H9 (cell line): ENCODE measurements at regions not wholly inside any gene's neighbourhood (a gene's known extent, or its start where the extent isn't known, plus 50 kb on each side); places are given as distances from the start of the nearest gene placed in this dataset.
A peak's percentile ranks its signal among the peaks of the same experiment; 100 is the strongest.

Source experiments
- DNase-seq: peaks from one replicate; pipeline ENCODE4 v3.0.0-alpha.2; 2017
- H2AFZ ChIP-seq: one replicate; pipeline ENCODE4 v1.6.1; 2013; ENCODE audit warnings: mild to moderate bottlenecking, low read length, control low read depth, moderate library complexity
- H2AK5ac ChIP-seq: 2 replicates; pipeline ENCODE4 v1.6.1; 2013; ENCODE audit warnings: low read length, control low read depth, mixed read lengths; ENCODE audit not compliant: insufficient read length
- H2BK120ac ChIP-seq: one replicate; pipeline ENCODE4 v1.6.1; 2013; ENCODE audit warnings: low read depth, mild to moderate bottlenecking, low read length, control low read depth, inconsistent platforms; ENCODE audit not compliant: poor library complexity, severe bottlenecking
- H2BK12ac ChIP-seq: 2 replicates; pipeline ENCODE4 v1.6.1; 2013; ENCODE audit warnings: low read length, control low read depth, mixed read lengths, low read depth; ENCODE audit not compliant: insufficient read length
- H2BK15ac ChIP-seq: 2 replicates; pipeline ENCODE4 v1.6.1; 2013; ENCODE audit warnings: low read depth, low read length, control low read depth
- H2BK20ac ChIP-seq: one replicate; pipeline ENCODE4 v1.6.1; 2013; ENCODE audit warnings: low read depth, mild to moderate bottlenecking, low read length, control low read depth, inconsistent platforms; ENCODE audit not compliant: poor library complexity, severe bottlenecking
- H2BK5ac ChIP-seq: 2 replicates; pipeline ENCODE4 v1.6.1; 2013; ENCODE audit warnings: low read length, control low read depth, mixed read lengths; ENCODE audit not compliant: insufficient read length
- H3K14ac ChIP-seq: 2 replicates; pipeline ENCODE4 v1.6.1; 2013; ENCODE audit warnings: low read length, control low read depth; ENCODE audit not compliant: insufficient read depth
- H3K18ac ChIP-seq: 2 replicates; pipeline ENCODE4 v1.6.1; 2013; ENCODE audit warnings: low read depth, mild to moderate bottlenecking, mixed read lengths, low read length, control low read depth; ENCODE audit not compliant: insufficient read length
- H3K23ac ChIP-seq: 2 replicates; pipeline ENCODE4 v1.6.1; 2013; ENCODE audit warnings: low read length, control low read depth, mixed read lengths, low read depth; ENCODE audit not compliant: insufficient read length
- H3K23me2 ChIP-seq: 2 replicates; pipeline ENCODE4 v1.6.1; 2013; ENCODE audit warnings: low read depth, mild to moderate bottlenecking, mixed read lengths, low read length, control low read depth; ENCODE audit not compliant: insufficient read length, poor library complexity, severe bottlenecking
- H3K27ac ChIP-seq: 2 replicates; pipeline ENCODE4 v1.5.1; 2013; ENCODE audit warnings: low read length, control low read depth, mixed read lengths, low read depth; ENCODE audit not compliant: insufficient read length
- H3K27me3 ChIP-seq: 2 replicates; pipeline ENCODE4 v1.6.1; 2013; ENCODE audit warnings: low read length, control low read depth, inconsistent platforms; ENCODE audit not compliant: insufficient read depth
- H3K4ac ChIP-seq: 2 replicates; pipeline ENCODE4 v1.6.1; 2013; ENCODE audit warnings: low read depth, mild to moderate bottlenecking, control low read depth, inconsistent platforms, low read length, moderate library complexity
- H3K4me1 ChIP-seq: 2 replicates; pipeline ENCODE4 v1.6.1; 2013; ENCODE audit warnings: low read length, control low read depth, inconsistent platforms; ENCODE audit not compliant: insufficient read depth
- H3K4me2 ChIP-seq: 2 replicates; pipeline ENCODE4 v1.6.1; 2013; ENCODE audit warnings: low read length, control low read depth, mixed read lengths; ENCODE audit not compliant: insufficient read length, insufficient read depth
- H3K56ac ChIP-seq: 2 replicates; pipeline ENCODE4 v1.6.1; 2013; ENCODE audit warnings: low read depth, mild to moderate bottlenecking, mixed read lengths, low read length, control low read depth; ENCODE audit not compliant: insufficient read length
- H3K79me1 ChIP-seq: 2 replicates; pipeline ENCODE4 v1.6.1; 2013; ENCODE audit warnings: low read depth, mild to moderate bottlenecking, moderate library complexity, low read length, control low read depth, inconsistent platforms; ENCODE audit not compliant: insufficient read depth, poor library complexity, severe bottlenecking
- H3K79me2 ChIP-seq: 2 replicates; pipeline ENCODE4 v1.6.1; 2013; ENCODE audit warnings: low read length, control low read depth, inconsistent platforms; ENCODE audit not compliant: insufficient read depth
- H3K9ac ChIP-seq: 2 replicates; pipeline ENCODE4 v1.6.1; 2013; ENCODE audit warnings: low read length, control low read depth, mixed read lengths; ENCODE audit not compliant: insufficient read length; ENCODE audit errors: extremely low read depth
- H3K9me3 ChIP-seq: one replicate; pipeline ENCODE4 v1.6.1; 2013; ENCODE audit warnings: low read depth, low read length, inconsistent platforms; ENCODE audit not compliant: control insufficient read depth
- H3T11ph ChIP-seq: one replicate; pipeline ENCODE4 v1.6.1; 2013; ENCODE audit warnings: mild to moderate bottlenecking, low read length, control low read depth, inconsistent platforms
- H4K20me1 ChIP-seq: one replicate; pipeline ENCODE4 v1.6.1; 2013; ENCODE audit not compliant: control insufficient read depth, insufficient read length, insufficient read depth
- H4K5ac ChIP-seq: 2 replicates; pipeline ENCODE4 v1.6.1; 2013; ENCODE audit warnings: low read depth, mild to moderate bottlenecking, mixed read lengths, low read length, control low read depth; ENCODE audit not compliant: insufficient read length
- H4K8ac ChIP-seq: replicated peaks from 2 replicates; pipeline ENCODE4 v1.6.1; 2013; ENCODE audit warnings: low read length, control low read depth, mixed read lengths, low read depth; ENCODE audit not compliant: insufficient read length
- H4K91ac ChIP-seq: 2 replicates; pipeline ENCODE4 v1.6.1; 2013; ENCODE audit warnings: low read depth, mild to moderate bottlenecking, moderate library complexity, mixed read lengths, low read length, control low read depth; ENCODE audit not compliant: insufficient read length
- H3K27ac Mint-ChIP-seq, 3 experiments: 2 replicates in 2 of 3; 3 replicates in 1 of 3; pipeline ENCODE4 v1.8.0; 2020 to 2021; ENCODE audit warnings: mixed read lengths in 3 of 3, mild to moderate bottlenecking in 1 of 3, moderate library complexity in 1 of 3
- H3K27me3 Mint-ChIP-seq: 2 replicates; pipeline ENCODE4 v1.8.0; 2021; ENCODE audit warnings: low read depth, mild to moderate bottlenecking, moderate library complexity, mixed read lengths
- H3K36me3 Mint-ChIP-seq, 3 experiments: 2 replicates in 2 of 3; 3 replicates in 1 of 3; pipeline ENCODE4 v1.8.0; 2020 to 2021; ENCODE audit warnings: low read depth in 3 of 3, mixed read lengths in 3 of 3; ENCODE audit not compliant: insufficient read depth in 1 of 3
- H3K4me1 Mint-ChIP-seq, 2 experiments: 2 replicates each; pipeline ENCODE4 v1.8.0; 2020; ENCODE audit warnings: mixed read lengths in 2 of 2
- H3K4me3 Mint-ChIP-seq, 2 experiments: 2 replicates in 1 of 2; 3 replicates in 1 of 2; pipeline ENCODE4 v1.8.0; 2020 to 2021; ENCODE audit warnings: mild to moderate bottlenecking in 2 of 2, mixed read lengths in 2 of 2, moderate library complexity in 1 of 2
- H3K9me3 Mint-ChIP-seq, 2 experiments: 2 replicates in 1 of 2; 3 replicates in 1 of 2; pipeline ENCODE4 v1.8.0; 2020; ENCODE audit warnings: mild to moderate bottlenecking in 2 of 2, mixed read lengths in 2 of 2, moderate library complexity in 1 of 2
- WGBS: extraction: QIAGEN DNeasy Blood & Tissue Kit; methylation state at CpG from one replicate; pipeline ENCODE4 v1.1.7; 2013; ENCODE audit warnings: missing lambda C conversion rate, low lambda C conversion rate, mixed read lengths; ENCODE audit not compliant: insufficient read length; ENCODE audit errors: extremely low coverage; 5-methylcytosine and 5-hydroxymethylcytosine counted together
- TF ChIP-seq, protein P1 (sequence below): fragments of 200-600 bp; sonication (generic); conservative IDR thresholded peaks from 3 replicates; pipeline ENCODE4 v1.8.0; 2021; ENCODE audit warnings: antibody characterized with exemption, mild to moderate bottlenecking

DNA sequence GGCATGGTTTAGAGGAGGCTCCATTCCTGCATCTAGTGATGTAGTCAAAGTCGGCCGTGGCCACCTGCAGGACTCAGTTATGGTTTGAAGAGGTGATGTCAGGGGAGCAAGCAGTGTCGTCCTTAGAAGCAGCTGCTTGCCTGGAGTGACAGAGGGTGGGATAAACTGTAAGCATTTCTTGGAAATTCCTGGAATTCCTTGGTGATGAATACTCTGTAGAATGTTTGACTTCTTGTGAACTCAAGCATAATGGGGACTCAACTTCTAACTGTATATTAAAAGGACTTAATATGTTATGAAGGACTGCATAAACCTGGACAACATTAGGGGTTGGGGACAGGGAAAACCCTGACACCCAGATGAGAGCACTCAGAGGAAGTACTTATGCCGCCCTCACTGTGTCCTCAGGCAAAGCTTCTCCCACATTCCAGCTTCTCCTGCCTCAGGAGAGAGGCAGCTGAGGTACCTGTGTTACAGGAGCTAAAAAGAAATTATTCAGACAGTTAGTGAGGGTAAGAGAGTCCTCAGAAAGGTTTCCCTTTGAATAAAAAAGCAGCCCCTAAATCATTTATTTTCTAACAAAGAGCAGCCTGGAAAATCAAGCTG lies 459.9 kb upstream of the CELF4 start:
- Mint-ChIP-seq H3K9me3 (no peaks in the 10 kb centered on the region), H3K4me3 (no peak overlapping the region), H3K4me1 (peaks cover 9 to 13% of the 10 kb centered on the region in 2 experiments), H3K27me3 (no peaks in the 10 kb centered on the region; the same call in none of the 2 replicates), H3K27ac (no peak overlapping the region), H3K36me3 (peaks cover 0 to 2% (median 0%) of the 10 kb centered on the region in 3 experiments; a peak in 1 of 7 replicates)
- Histone ChIP-seq H2BK5ac (no peak overlapping the region), H3T11ph (no peak overlapping the region), H3K4ac (no peak overlapping the region), H2BK12ac (no peak overlapping the region), H4K91ac (no peak overlapping the region), H4K8ac (no peak overlapping the region), H3K18ac (peak overlapping the region; percentile 34), H3K27ac (no peak overlapping the region), H2AFZ (no peak overlapping the region), H4K20me1 (no peaks in the 10 kb centered on the region), H3K56ac (no peak overlapping the region), H4K5ac (no peak overlapping the region), H3K23ac (no peak overlapping the region), H3K4me2 (no peak overlapping the region), H3K9ac (no peak overlapping the region), H3K79me1 (no peaks in the 10 kb centered on the region), H2AK5ac (no peak overlapping the region), H3K14ac (no peak overlapping the region; the same call in 1 of the 2 replicates), H2BK120ac (no peak overlapping the region), H3K9me3 (no peaks in the 10 kb centered on the region), H2BK20ac (no peak overlapping the region), H3K4me1 (no peaks in the 10 kb centered on the region), H3K27me3 (no peaks in the 10 kb centered on the region), H3K23me2 (no peaks in the 10 kb centered on the region), H3K79me2 (no peaks in the 10 kb centered on the region), H2BK15ac (no peak overlapping the region)
- no CpG with 5 or more reads among the region's 4 CpGs for WGBS
- no peak for DNase-seq
- TF ChIP-seq, protein P1, sequence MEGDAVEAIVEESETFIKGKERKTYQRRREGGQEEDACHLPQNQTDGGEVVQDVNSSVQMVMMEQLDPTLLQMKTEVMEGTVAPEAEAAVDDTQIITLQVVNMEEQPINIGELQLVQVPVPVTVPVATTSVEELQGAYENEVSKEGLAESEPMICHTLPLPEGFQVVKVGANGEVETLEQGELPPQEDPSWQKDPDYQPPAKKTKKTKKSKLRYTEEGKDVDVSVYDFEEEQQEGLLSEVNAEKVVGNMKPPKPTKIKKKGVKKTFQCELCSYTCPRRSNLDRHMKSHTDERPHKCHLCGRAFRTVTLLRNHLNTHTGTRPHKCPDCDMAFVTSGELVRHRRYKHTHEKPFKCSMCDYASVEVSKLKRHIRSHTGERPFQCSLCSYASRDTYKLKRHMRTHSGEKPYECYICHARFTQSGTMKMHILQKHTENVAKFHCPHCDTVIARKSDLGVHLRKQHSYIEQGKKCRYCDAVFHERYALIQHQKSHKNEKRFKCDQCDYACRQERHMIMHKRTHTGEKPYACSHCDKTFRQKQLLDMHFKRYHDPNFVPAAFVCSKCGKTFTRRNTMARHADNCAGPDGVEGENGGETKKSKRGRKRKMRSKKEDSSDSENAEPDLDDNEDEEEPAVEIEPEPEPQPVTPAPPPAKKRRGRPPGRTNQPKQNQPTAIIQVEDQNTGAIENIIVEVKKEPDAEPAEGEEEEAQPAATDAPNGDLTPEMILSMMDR: no peak
